Spleen (tissue), 7 donors: ENCODE measurements at regions not wholly inside any gene's neighbourhood (a gene's known extent, or its start where the extent isn't known, plus 50 kb on each side); places are given as distances from the start of the nearest gene placed in this dataset.

ENCODE experiments used
- POLR2A ChIP-seq, 3 donors: fragments of 450-650 bp; IDR thresholded peaks; one replicate each; pipeline ENCODE4 v1.5.1; 2017; ENCODE audit warnings: antibody characterized with exemption in 3 of 3, mild to moderate bottlenecking in 1 of 3
- TF ChIP-seq, protein P1 (sequence below), 11 experiments: fragments of 200-600 bp in 7 of 11; fragments of 450-650 bp in 4 of 11; sonication (generic) in 4 of 11; IDR thresholded peaks in 8 of 11; conservative IDR thresholded peaks in 3 of 11; 1 replicate in 7 of 11; 2 replicates in 4 of 11; pipeline versions ENCODE4 v1.4.0 to v1.8.0; 2016 to 2021; ENCODE audit warnings: antibody characterized with exemption in 11 of 11, inconsistent platforms in 4 of 11, mild to moderate bottlenecking in 1 of 11
- donor health status: DM: no; HTN: no; CAD: no; lungs with moderate emphysema.
- donor health status: DM: no; HTN: no; CAD: no.
- donor health status: DM: no; HTN: no; CAD: no.

DNA sequence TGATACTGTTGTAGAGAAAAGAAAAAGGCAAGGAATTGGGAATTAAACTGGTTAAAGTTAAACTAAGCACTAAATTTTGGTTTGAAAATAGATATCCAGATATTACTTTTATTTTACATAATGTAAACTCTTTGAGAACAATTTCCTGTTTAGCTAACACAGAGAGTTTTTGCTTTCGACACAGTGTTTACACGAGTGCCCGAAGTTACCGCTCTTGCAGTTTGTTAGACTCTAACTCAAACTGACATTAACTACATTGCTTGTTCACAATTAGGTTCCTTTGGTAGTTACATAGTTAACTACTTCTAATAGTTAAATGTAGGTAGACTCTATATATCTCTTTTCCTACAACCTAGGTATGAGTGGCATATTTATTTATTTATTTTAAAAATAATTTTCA, 117.1 kb upstream of the CHD1 start:
- TF ChIP-seq, protein P1, sequence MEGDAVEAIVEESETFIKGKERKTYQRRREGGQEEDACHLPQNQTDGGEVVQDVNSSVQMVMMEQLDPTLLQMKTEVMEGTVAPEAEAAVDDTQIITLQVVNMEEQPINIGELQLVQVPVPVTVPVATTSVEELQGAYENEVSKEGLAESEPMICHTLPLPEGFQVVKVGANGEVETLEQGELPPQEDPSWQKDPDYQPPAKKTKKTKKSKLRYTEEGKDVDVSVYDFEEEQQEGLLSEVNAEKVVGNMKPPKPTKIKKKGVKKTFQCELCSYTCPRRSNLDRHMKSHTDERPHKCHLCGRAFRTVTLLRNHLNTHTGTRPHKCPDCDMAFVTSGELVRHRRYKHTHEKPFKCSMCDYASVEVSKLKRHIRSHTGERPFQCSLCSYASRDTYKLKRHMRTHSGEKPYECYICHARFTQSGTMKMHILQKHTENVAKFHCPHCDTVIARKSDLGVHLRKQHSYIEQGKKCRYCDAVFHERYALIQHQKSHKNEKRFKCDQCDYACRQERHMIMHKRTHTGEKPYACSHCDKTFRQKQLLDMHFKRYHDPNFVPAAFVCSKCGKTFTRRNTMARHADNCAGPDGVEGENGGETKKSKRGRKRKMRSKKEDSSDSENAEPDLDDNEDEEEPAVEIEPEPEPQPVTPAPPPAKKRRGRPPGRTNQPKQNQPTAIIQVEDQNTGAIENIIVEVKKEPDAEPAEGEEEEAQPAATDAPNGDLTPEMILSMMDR (IDR thresholded peaks at IDR 0.05 in 8 of 11, conservative IDR thresholded peaks at IDR 0.05 in 3 of 11), result no peak
- TF ChIP-seq POLR2A (IDR thresholded peaks at IDR 0.05), result no peak
